Sigmoid colon (tissue), 6 donors: ENCODE measurements at regions not wholly inside any gene's neighbourhood (a gene's known extent, or its start where the extent isn't known, plus 50 kb on each side); places are given as distances from the start of the nearest gene placed in this dataset.

ENCODE experiments used
- DNase-seq: peaks from one replicate; pipeline ENCODE4 v3.0.0-alpha.2; 2019
- H3K27ac ChIP-seq, 4 donors: fragments of 200-600 bp; sonication (generic); one replicate each; pipeline ENCODE4 v1.5.1; 2016 to 2019; ENCODE audit warnings: mild to moderate bottlenecking in 1 of 4
- H3K27me3 ChIP-seq, 3 donors: fragments of 200-600 bp; sonication (generic); one replicate each; pipeline ENCODE4 v1.5.1; 2019; ENCODE audit warnings: mild to moderate bottlenecking in 1 of 3
- H3K36me3 ChIP-seq, 4 donors: fragments of 200-600 bp; sonication (generic); one replicate each; pipeline ENCODE4 v1.5.1; 2016 to 2019
- H3K4me1 ChIP-seq, 4 donors: fragments of 200-600 bp; sonication (generic); one replicate each; pipeline ENCODE4 v1.5.1; 2017 to 2019
- H3K4me3 ChIP-seq, 4 donors: fragments of 200-600 bp; sonication (generic); one replicate each; pipeline ENCODE4 v1.5.1; 2017 to 2019; ENCODE audit warnings: mild to moderate bottlenecking in 2 of 4, moderate library complexity in 1 of 4
- H3K9me3 ChIP-seq, 4 donors: fragments of 200-600 bp in 3 of 4; sonication (generic) in 3 of 4; one replicate each; pipeline versions ENCODE4 v1.5.1 to v1.6.1; 2013 to 2019
- EP300 ChIP-seq, 4 donors: sonication (generic); formaldehyde crosslinking; IDR thresholded peaks; one replicate each; pipeline ENCODE4 v1.6.1; 2017; ENCODE audit warnings: antibody characterized with exemption in 4 of 4
- POLR2A ChIP-seq, 2 donors: fragments of 450-650 bp; IDR thresholded peaks; one replicate each; pipeline ENCODE4 v1.6.1; 2016; ENCODE audit warnings: antibody characterized with exemption in 2 of 2, mild to moderate bottlenecking in 2 of 2, moderate library complexity in 2 of 2
- POLR2AphosphoS5 ChIP-seq, 4 donors: sonication (generic); formaldehyde crosslinking; IDR thresholded peaks; one replicate each; pipeline ENCODE4 v1.6.1; 2017; ENCODE audit warnings: antibody characterized with exemption in 4 of 4
- WGBS, 2 donors: extraction: QIAGEN DNeasy Blood & Tissue Kit; methylation state at CpG; one replicate each; pipeline ENCODE4 v1.1.7; 2013; 5-methylcytosine and 5-hydroxymethylcytosine counted together
- intact Hi-C: fragments of 100-400 bp; cut with DNase I; formaldehyde crosslinking; loops from one replicate; pipeline ENCODE4 v1.15.1; 2023
- TF ChIP-seq, protein P1 (sequence below), 4 experiments: fragments of 450-650 bp in 3 of 4; fragments of 200-600 bp in 1 of 4; IDR thresholded peaks; one replicate each; pipeline ENCODE4 v1.5.1; 2016 to 2019; ENCODE audit warnings: antibody characterized with exemption in 4 of 4, mild to moderate bottlenecking in 3 of 4, moderate library complexity in 2 of 4
- donor health status: healthy with polysubstance abuse.
- donor health status: healthy.

DNA sequence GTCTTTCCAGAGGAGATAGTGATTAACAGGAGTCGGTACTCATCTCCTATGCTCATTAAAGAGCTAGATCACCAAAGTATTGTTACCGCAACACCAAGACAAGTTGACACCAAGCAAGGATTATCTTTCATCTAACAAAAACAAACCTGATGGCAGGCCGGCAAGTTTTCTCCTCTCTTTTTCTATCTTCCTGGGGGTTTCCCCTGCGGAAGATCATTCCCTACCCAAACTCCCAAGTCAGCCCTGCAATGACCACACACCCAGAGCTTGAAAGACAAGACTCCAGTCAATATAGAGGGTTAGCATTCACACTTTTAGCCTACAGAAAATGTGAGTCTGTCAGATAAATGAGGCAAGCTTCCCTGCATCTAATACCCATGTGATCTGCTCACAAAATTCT lies 312.1 kb downstream of the SOX9 start:
- Histone ChIP-seq H3K4me3 (no peak overlapping the region), H3K27ac (no peak overlapping the region), H3K4me1 (peaks cover 0 to 8% (median 0%) of the 10 kb centered on the region in 4 donors), H3K27me3 (no peaks in the 10 kb centered on the region), H3K36me3 (no peaks in the 10 kb centered on the region), H3K9me3 (no peaks in the 10 kb centered on the region)
- TF ChIP-seq EP300 (IDR thresholded peaks at IDR 0.05) (no peak), POLR2AphosphoS5 (IDR thresholded peaks at IDR 0.05) (no peak), POLR2A (IDR thresholded peaks at IDR 0.05) (no peak)
- TF ChIP-seq, protein P1, sequence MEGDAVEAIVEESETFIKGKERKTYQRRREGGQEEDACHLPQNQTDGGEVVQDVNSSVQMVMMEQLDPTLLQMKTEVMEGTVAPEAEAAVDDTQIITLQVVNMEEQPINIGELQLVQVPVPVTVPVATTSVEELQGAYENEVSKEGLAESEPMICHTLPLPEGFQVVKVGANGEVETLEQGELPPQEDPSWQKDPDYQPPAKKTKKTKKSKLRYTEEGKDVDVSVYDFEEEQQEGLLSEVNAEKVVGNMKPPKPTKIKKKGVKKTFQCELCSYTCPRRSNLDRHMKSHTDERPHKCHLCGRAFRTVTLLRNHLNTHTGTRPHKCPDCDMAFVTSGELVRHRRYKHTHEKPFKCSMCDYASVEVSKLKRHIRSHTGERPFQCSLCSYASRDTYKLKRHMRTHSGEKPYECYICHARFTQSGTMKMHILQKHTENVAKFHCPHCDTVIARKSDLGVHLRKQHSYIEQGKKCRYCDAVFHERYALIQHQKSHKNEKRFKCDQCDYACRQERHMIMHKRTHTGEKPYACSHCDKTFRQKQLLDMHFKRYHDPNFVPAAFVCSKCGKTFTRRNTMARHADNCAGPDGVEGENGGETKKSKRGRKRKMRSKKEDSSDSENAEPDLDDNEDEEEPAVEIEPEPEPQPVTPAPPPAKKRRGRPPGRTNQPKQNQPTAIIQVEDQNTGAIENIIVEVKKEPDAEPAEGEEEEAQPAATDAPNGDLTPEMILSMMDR (IDR thresholded peaks at IDR 0.05), result no peak
- WGBS, 2 donors, result 35 to 54% methylated on average over 4 of the region's 4 CpGs
- DNase-seq, result no peak
- intact Hi-C loops, result no loop called here

DNA sequence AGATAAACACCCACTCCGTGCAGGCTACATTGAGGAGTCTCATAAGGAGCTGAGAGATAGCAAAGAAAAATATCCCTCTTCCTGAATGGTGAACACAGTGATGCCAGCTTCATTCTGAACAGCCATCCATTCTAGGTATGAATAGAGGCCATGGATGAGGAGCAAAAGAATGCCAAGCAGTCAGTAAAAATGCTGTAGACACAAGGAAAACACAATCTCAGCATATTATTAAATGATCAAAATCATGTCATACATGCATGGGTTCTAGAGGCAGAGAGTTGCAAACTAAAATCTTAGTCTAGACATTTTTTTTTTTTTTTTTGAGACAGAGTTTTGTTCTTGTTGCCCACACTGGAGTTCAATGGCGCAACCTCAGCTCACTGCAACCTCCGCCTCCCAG lies 313.0 kb downstream of the SOX9 start:
- DNase-seq, result no peak
- 88 to 92% methylated on average over 3 of the region's 3 CpGs for WGBS, 2 donors
- Histone ChIP-seq H3K9me3 (no peaks in the 10 kb centered on the region), H3K27ac (no peak overlapping the region), H3K4me3 (no peak overlapping the region), H3K36me3 (no peaks in the 10 kb centered on the region), H3K27me3 (no peaks in the 10 kb centered on the region), H3K4me1 (peaks cover 0 to 8% (median 0%) of the 10 kb centered on the region in 4 donors)
- intact Hi-C loops, result no loop called here
- TF ChIP-seq POLR2A (IDR thresholded peaks at IDR 0.05), result no peak
- TF ChIP-seq EP300 (IDR thresholded peaks at IDR 0.05), result no peak
- TF ChIP-seq, protein P1 (IDR thresholded peaks at IDR 0.05), result no peak
- no peak for TF ChIP-seq POLR2AphosphoS5 (IDR thresholded peaks at IDR 0.05)

DNA sequence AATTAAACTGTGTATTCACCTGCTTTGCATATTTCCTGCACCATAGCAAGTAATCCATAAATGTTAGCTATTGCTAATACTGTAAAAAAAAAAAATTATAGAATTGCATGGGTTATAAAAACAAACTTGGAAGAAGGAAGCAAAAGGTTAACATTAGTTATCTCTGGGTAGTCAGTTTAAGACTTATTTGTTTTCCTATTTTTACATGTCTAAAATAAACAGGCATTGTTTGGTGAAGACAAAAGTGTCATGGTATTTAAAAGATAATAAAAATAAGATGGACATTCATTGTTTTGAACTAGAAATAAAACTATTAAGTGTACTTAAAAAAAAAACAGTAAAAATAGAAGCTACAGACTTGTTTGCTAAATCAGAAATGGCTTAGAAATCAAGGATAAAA lies 313.8 kb downstream of the SOX9 start:
- intact Hi-C loops, result no loop called here
- Histone ChIP-seq H3K27ac (no peak overlapping the region), H3K36me3 (no peaks in the 10 kb centered on the region), H3K4me1 (peaks cover 0 to 8% (median 0%) of the 10 kb centered on the region in 4 donors), H3K4me3 (no peak overlapping the region), H3K27me3 (no peaks in the 10 kb centered on the region), H3K9me3 (no peaks in the 10 kb centered on the region)
- TF ChIP-seq POLR2A (IDR thresholded peaks at IDR 0.05), result no peak
- TF ChIP-seq, protein P1 (IDR thresholded peaks at IDR 0.05), result no peak
- TF ChIP-seq POLR2AphosphoS5 (IDR thresholded peaks at IDR 0.05), result no peak
- TF ChIP-seq EP300 (IDR thresholded peaks at IDR 0.05), result no peak
- DNase-seq, result no peak

DNA sequence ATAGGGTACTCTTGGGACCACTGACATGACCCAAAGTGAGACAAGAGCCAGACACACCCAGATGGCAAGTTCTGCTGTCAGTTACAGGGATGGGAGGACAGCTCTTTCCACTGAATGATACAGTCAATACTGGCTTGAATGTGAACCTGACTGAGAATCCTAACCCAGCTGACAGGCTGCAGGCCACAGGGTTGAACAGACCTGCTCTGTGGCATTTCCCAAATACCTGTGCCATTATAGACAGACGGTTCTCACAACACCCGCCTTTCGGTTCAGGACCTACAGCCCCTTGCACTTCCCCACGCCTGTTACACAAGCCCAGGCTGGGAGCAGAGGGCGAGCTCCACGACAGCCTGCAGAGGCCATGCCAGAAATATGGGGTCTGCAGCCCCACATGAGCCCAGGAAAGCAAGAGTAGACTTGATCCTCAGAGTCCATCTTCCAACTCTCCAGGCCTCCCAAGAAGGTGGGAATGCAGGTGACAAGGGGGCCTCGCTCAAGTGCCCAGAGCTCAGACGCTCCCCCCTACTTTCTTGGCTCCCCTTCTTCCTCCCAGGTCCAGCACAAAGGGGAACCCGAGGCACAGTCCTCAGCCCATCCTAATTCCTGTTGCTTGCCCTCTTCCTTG lies 314.3 kb downstream of the SOX9 start:
- Histone ChIP-seq H3K4me1 (peaks cover 0 to 8% (median 0%) of the 10 kb centered on the region in 4 donors), H3K4me3 (no peak overlapping the region), H3K27me3 (no peaks in the 10 kb centered on the region), H3K27ac (no peak overlapping the region), H3K9me3 (no peaks in the 10 kb centered on the region), H3K36me3 (no peaks in the 10 kb centered on the region)
- intact Hi-C loops, result no loop called here
- TF ChIP-seq POLR2A (IDR thresholded peaks at IDR 0.05) (no peak), EP300 (IDR thresholded peaks at IDR 0.05) (no peak), POLR2AphosphoS5 (IDR thresholded peaks at IDR 0.05) (no peak)
- TF ChIP-seq, protein P1 (IDR thresholded peaks at IDR 0.05), result no peak
- no peak for DNase-seq
- 79 to 85% methylated on average over 9 of the region's 9 CpGs for WGBS, 2 donors

DNA sequence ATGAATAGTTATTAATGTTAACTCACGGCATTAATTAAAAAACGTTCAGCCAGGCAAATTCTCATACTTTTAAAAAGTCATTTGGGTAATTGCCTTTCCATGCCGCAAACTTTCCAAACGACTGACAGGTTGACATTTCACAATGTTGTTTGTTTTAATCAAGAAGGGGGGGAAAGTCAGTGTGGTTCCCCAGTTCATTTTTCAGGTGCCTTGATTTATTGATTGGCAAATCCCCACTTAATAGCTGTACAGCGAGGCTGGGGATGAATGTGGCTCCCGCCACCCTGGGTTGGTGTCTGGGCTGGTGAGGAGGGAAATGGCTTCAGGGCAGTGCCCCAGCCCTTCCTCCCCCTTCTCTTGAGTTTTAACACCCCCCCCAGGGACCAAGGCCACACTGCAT lies 318.0 kb downstream of the SOX9 start:
- intact Hi-C loops, result no loop called here
- Histone ChIP-seq H3K4me1 (no peaks in the 10 kb centered on the region), H3K4me3 (no peak overlapping the region), H3K27me3 (no peaks in the 10 kb centered on the region), H3K9me3 (no peaks in the 10 kb centered on the region), H3K27ac (no peak overlapping the region), H3K36me3 (no peaks in the 10 kb centered on the region)
- TF ChIP-seq POLR2A (IDR thresholded peaks at IDR 0.05), result no peak
- TF ChIP-seq EP300 (IDR thresholded peaks at IDR 0.05), result no peak
- TF ChIP-seq, protein P1 (IDR thresholded peaks at IDR 0.05), result no peak
- TF ChIP-seq POLR2AphosphoS5 (IDR thresholded peaks at IDR 0.05), result no peak
- WGBS, 2 donors, result 76 to 87% methylated on average over 6 of the region's 6 CpGs
- DNase-seq, result no peak
